Thoracic aorta (tissue), 2 donors: ENCODE measurements at regions not wholly inside any gene's neighbourhood (a gene's known extent, or its start where the extent isn't known, plus 50 kb on each side); places are given as distances from the start of the nearest gene placed in this dataset.
"Not testable (repeated sequence)": the region's sequence is repeated elsewhere in the genome, so short reads cannot be mapped to it uniquely, and the experiment has no call there.

Source experiments
- ATAC-seq: fragments of 150-250 bp; one replicate; pipeline ENCODE4 v1.8.0; 2017; ENCODE audit warnings: low read depth; ENCODE audit not compliant: insufficient number of reproducible peaks, low FRiP score
- DNase-seq: peaks from one replicate; pipeline ENCODE4 v3.0.0-alpha.2; 2020; ENCODE audit warnings: low spot score
- H3K27ac ChIP-seq, 2 donors: fragments of 200-600 bp; sonication (generic); 1 replicate in 1 of 2; 2 replicates in 1 of 2; pipeline ENCODE4 v1.5.1; 2016; ENCODE audit warnings: mild to moderate bottlenecking in 2 of 2, moderate library complexity in 2 of 2
- H3K27me3 ChIP-seq: fragments of 200-600 bp; sonication (generic); replicated peaks from 2 replicates; pipeline ENCODE4 v1.6.0; 2016; ENCODE audit warnings: mild to moderate bottlenecking; ENCODE audit not compliant: insufficient read depth
- H3K36me3 ChIP-seq: fragments of 200-600 bp; sonication (generic); one replicate; pipeline ENCODE4 v1.5.1; 2016
- H3K4me1 ChIP-seq, 2 donors: fragments of 200-600 bp; sonication (generic); 1 replicate in 1 of 2; 2 replicates in 1 of 2; pipeline versions ENCODE4 v1.5.1 to v1.6.0; 2016; ENCODE audit warnings: low read depth in 2 of 2, mild to moderate bottlenecking in 1 of 2; ENCODE audit not compliant: control insufficient read depth in 1 of 2
- H3K4me3 ChIP-seq: fragments of 200-600 bp; sonication (generic); 2 replicates; pipeline ENCODE4 v1.5.1; 2016; ENCODE audit warnings: mild to moderate bottlenecking
- H3K9me3 ChIP-seq: fragments of 200-600 bp; sonication (generic); 2 replicates; pipeline ENCODE4 v1.5.1; 2016

GRCh38 chr16:88159897-88160335 is 208.7 kb downstream of the BANP start:
- H3K4me1 ChIP-seq, DNase-seq, H3K4me3 ChIP-seq, H3K27me3 ChIP-seq, ATAC-seq, H3K36me3 ChIP-seq, H3K9me3 ChIP-seq, H3K27ac ChIP-seq: not testable (repeated sequence)

DNA sequence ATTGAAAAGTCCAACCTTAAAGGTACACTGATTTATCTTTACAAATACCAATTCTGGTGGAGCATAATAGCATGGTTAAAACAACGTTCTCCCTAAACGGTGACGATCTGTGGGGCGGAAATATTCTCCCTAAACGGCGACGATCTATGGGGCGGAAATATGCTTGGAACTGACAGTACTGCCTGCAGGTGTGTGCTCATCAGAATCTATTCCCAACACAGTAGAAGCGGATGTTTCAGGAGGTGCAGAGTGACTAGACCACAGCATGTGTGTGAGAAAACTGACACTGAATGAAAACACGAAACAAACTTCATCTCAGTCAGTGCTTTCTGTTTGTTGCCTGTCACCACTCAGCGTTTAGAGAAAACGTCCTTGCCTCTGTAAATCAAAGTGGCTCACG is 210.0 kb downstream of the BANP start:
- not testable (repeated sequence) for H3K27ac ChIP-seq, DNase-seq, H3K9me3 ChIP-seq, ATAC-seq, H3K27me3 ChIP-seq, H3K4me3 ChIP-seq, H3K4me1 ChIP-seq, H3K36me3 ChIP-seq

- H3K36me3 ChIP-seq, H3K27ac ChIP-seq, H3K27me3 ChIP-seq, H3K4me3 ChIP-seq, H3K9me3 ChIP-seq, ATAC-seq, H3K4me1 ChIP-seq, DNase-seq: not testable (repeated sequence)
These were observed 210.5 kb downstream of the BANP start for GRCh38 chr16:88161623-88162275.

GRCh38 chr16:88162778-88163177 is 211.5 kb downstream of the BANP start:
- H3K27ac ChIP-seq, H3K4me1 ChIP-seq, DNase-seq, H3K4me3 ChIP-seq, ATAC-seq, H3K27me3 ChIP-seq, H3K9me3 ChIP-seq, H3K36me3 ChIP-seq: not testable (repeated sequence)

DNA sequence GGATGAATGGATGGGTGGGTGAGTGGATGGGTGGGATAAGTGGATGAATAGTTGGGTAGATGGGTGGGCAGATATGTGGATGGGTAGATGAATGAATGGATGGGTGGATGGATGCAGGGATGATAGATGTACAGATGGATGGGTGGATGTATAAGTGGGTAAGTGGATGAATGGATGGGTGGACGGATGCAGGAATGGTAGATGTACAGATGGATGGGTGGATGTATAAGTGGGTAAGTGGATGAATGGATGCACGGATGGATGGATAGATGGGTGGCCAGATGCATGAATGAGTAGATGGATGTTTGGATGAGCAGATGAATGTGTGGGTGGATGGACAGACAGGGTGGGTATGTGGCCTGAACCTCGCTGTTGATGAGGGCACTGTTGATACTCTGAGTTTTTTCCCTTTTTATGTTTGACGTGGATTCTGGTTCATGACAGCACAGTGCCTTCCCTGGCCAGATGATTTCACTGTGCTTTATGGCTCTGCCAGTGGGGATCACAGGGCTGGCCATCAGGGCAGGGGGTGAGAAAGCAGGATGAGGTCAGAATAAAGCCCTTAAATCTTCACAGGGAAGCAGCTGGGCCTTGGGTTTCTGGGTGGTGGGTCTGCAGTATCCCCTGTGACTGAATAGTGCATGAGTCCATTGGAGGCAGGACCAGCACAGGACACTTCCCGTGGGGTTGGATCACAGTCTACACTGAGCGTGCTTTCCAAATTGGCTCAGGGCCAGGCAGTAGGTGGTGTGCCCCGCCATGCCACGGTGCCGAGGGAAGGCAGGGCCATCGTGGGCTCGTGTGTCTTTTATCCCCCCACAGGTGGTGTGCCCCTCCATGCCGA is 213.2 kb downstream of the BANP start:
- not testable (repeated sequence) for H3K4me3 ChIP-seq, H3K36me3 ChIP-seq, H3K9me3 ChIP-seq, ATAC-seq, H3K27ac ChIP-seq, H3K4me1 ChIP-seq, H3K27me3 ChIP-seq, DNase-seq

GRCh38 chr16:88165040-88165544 is 213.9 kb downstream of the BANP start:
- H3K9me3 ChIP-seq, H3K27me3 ChIP-seq, H3K4me3 ChIP-seq, DNase-seq, ATAC-seq, H3K36me3 ChIP-seq, H3K4me1 ChIP-seq, H3K27ac ChIP-seq: not testable (repeated sequence)

GRCh38 chr16:88165683-88166082 is 214.4 kb downstream of the BANP start:
- not testable (repeated sequence) for H3K27ac ChIP-seq, DNase-seq, H3K9me3 ChIP-seq, H3K36me3 ChIP-seq, ATAC-seq, H3K4me1 ChIP-seq, H3K27me3 ChIP-seq, H3K4me3 ChIP-seq

- DNase-seq, H3K4me3 ChIP-seq, H3K27me3 ChIP-seq, H3K9me3 ChIP-seq, H3K27ac ChIP-seq, H3K36me3 ChIP-seq, H3K4me1 ChIP-seq, ATAC-seq: not testable (repeated sequence)
These were observed 215.1 kb downstream of the BANP start for GRCh38 chr16:88166209-88166773.

GRCh38 chr16:88167798-88168556 is 214.8 kb upstream of the ZNF469 start:
- not testable (repeated sequence) for H3K4me1 ChIP-seq, H3K27ac ChIP-seq, H3K4me3 ChIP-seq, H3K27me3 ChIP-seq, ATAC-seq, H3K9me3 ChIP-seq, H3K36me3 ChIP-seq, DNase-seq

DNA sequence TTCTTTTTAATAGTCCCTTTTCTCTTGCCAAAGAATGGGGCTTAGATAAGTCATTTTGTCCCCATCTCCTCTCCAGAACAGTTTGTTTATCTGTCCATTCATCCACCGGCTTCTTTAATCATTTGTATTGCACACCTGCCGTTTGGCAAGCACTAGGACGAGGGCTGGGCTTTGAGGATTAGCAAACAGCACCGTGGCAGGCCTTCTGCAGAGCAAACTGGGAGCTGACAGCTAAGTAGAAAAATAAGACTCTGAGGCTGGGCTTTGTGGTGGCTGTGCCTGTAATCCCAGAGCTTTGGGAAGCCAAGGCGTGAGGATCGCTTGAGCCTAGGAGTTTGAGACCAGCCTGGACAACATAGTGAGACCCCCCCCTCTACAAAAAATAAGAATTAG is 214.2 kb upstream of the ZNF469 start:
- not testable (repeated sequence) for H3K27me3 ChIP-seq, H3K4me3 ChIP-seq, H3K36me3 ChIP-seq, DNase-seq, ATAC-seq, H3K4me1 ChIP-seq, H3K9me3 ChIP-seq, H3K27ac ChIP-seq

- not testable (repeated sequence) for H3K4me3 ChIP-seq, H3K9me3 ChIP-seq, H3K36me3 ChIP-seq, DNase-seq, H3K27me3 ChIP-seq, ATAC-seq, H3K4me1 ChIP-seq, H3K27ac ChIP-seq
These were observed 213.5 kb upstream of the ZNF469 start for GRCh38 chr16:88169136-88169830.
